ENCODE measurements at regions not wholly inside any gene's neighbourhood (a gene's known extent, or its start where the extent isn't known, plus 50 kb on each side); places are given as distances from the start of the nearest gene placed in this dataset.

DNA sequence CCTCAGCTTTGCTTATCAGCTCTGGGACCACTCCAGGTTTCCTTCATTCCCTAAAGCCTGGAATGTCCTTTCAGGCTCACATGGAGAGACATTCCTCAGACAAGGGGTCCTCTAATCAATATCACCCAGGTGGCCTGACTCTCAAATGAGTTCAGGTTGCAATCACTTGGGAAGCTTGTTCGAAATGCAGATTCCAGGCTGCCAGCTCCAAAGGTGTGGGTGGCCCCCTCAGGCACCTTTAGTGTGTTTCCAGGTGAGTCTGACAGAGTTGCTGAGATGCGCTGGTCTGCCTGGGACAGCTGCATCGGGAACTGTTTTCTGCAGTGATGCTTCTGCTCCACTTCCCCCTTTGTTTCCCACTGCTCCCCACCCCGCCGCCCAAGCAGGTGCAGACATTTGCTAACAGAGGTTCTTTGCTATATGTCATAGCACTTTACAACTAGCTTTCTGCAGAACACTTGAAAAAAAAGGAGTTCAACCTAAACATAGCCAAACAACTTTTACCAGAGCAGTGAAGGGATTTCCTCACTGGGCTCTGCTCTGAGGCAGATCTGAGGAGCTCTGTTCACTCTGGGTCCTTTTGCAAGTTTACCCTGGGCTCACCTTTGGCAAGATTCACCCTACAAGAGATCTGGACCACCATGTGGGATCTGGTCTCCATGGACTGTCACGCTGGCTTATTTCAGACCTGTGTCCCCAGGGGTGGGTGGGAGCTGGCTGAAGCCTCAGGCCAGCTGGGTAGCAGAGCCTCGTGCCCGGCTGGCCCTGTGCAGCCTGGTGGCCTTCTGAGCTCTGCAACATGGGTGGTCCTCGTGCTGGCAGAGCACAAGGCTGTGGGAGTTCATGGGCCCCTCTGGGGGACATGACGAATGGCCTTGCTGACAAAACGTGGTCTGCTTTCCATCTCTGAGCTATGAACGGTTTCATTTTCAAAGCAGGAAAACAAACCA lies 539.6 kb downstream of the CCDC171 start:
- H3K9ac ChIP-seq (ENCODE audit: low read depth in 1 of 3, low read length in 3 of 3) = no peak overlapping the region
- no peak overlapping the region for H3K4me3 ChIP-seq (ENCODE audit: low read length in 3 of 3)
- no peaks in the 10 kb centered on the region for H3K9me3 ChIP-seq (ENCODE audit: control insufficient read depth in 3 of 3, low read length in 3 of 3)
- H3K27me3 ChIP-seq (ENCODE audit: control insufficient read depth in 3 of 3, insufficient read depth in 3 of 3, low read length in 3 of 3) = no peaks in the 10 kb centered on the region
- no peak overlapping the region for H3K27ac ChIP-seq (ENCODE audit: low read depth, low read length)
- H3K36me3 ChIP-seq (ENCODE audit: control insufficient read depth in 3 of 3, insufficient read depth in 3 of 3, low read length in 3 of 3) = no peaks in the 10 kb centered on the region
- peaks cover 0 to 4% (median 3%) of the 10 kb centered on the region in 3 donors for H3K4me1 ChIP-seq (ENCODE audit: control insufficient read depth in 3 of 3, insufficient read depth in 3 of 3, low read length in 3 of 3)

DNA sequence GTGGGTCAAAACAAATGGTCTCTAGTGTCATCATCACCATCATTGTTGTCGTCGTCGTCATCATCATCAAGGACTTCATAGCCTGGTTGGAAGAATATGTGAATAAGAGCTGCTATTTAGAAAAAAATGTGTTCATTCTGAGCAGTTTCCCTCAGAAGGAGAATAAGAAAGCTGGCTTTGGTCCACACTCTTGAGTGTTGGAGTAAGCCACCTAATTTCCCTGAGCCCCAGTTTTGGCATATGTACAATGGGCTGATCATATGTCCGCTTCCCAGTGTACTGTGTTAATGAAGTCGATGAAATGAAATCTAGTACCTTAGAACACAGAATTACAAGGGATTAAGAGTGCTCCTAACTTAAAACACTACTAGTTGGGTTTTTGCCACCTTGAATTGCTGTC lies 545.5 kb downstream of the CCDC171 start:
- Histone ChIP-seq H3K27me3 (ENCODE audit: control insufficient read depth in 3 of 3, insufficient read depth in 3 of 3, low read length in 3 of 3) (no peaks in the 10 kb centered on the region), H3K4me1 (ENCODE audit: control insufficient read depth in 3 of 3, insufficient read depth in 3 of 3, low read length in 3 of 3) (peaks cover 2 to 12% (median 10%) of the 10 kb centered on the region in 3 donors), H3K27ac (ENCODE audit: low read depth, low read length) (no peak overlapping the region), H3K4me3 (ENCODE audit: low read length in 3 of 3) (no peak overlapping the region), H3K9me3 (ENCODE audit: control insufficient read depth in 3 of 3, low read length in 3 of 3) (peaks cover 0 to 2% (median 0%) of the 10 kb centered on the region in 3 donors), H3K9ac (ENCODE audit: low read depth in 1 of 3, low read length in 3 of 3) (no peak overlapping the region), H3K36me3 (ENCODE audit: control insufficient read depth in 3 of 3, insufficient read depth in 3 of 3, low read length in 3 of 3) (no peaks in the 10 kb centered on the region)

DNA sequence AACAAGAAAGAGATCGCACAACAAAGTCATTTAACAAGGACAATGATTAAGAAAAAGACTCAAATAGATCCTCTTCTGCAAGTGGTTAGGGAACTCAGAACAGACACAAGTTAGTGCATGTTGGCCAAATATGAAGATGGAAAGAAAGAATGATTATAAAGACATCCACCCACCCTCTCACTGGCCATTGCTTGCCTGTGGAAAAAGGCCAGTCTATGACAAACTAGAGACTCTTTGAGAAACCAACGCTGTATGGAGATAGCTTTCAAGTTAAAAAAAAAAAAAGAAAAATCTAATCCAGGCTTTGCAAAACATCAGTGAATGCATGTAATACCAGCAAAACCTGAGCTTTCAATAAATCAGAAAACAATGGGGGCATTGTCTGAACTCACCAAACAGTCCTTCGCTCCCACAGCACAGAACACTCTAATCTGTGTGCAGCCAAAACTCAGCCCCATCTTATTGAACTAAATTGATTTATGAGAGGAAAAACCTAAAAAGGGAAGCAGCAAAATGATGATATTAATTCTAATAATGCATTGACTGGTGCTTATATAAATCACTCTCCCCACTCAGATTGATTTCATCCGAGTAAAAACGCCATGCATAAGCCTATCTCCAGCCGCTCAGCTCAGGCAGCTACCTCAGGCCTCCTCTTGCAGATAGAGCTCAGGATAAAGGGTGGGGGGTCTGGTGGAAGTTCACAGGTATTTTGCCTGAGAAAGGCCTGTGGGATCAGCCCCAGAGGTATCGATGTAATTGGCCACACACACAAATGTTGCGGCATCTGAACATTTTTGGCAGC lies 547.1 kb downstream of the CCDC171 start:
- H3K9me3 ChIP-seq (ENCODE audit: control insufficient read depth in 3 of 3, low read length in 3 of 3) = peaks cover 0 to 2% (median 0%) of the 10 kb centered on the region in 3 donors
- no peaks in the 10 kb centered on the region for H3K36me3 ChIP-seq (ENCODE audit: control insufficient read depth in 3 of 3, insufficient read depth in 3 of 3, low read length in 3 of 3)
- H3K4me1 ChIP-seq (ENCODE audit: control insufficient read depth in 3 of 3, insufficient read depth in 3 of 3, low read length in 3 of 3) = peaks cover 2 to 12% (median 10%) of the 10 kb centered on the region in 3 donors
- no peak overlapping the region for H3K4me3 ChIP-seq (ENCODE audit: low read length in 3 of 3)
- H3K27me3 ChIP-seq (ENCODE audit: control insufficient read depth in 3 of 3, insufficient read depth in 3 of 3, low read length in 3 of 3) = no peaks in the 10 kb centered on the region
- no peak overlapping the region for H3K9ac ChIP-seq (ENCODE audit: low read depth in 1 of 3, low read length in 3 of 3)
- H3K27ac ChIP-seq (ENCODE audit: low read depth, low read length) = no peak overlapping the region

DNA sequence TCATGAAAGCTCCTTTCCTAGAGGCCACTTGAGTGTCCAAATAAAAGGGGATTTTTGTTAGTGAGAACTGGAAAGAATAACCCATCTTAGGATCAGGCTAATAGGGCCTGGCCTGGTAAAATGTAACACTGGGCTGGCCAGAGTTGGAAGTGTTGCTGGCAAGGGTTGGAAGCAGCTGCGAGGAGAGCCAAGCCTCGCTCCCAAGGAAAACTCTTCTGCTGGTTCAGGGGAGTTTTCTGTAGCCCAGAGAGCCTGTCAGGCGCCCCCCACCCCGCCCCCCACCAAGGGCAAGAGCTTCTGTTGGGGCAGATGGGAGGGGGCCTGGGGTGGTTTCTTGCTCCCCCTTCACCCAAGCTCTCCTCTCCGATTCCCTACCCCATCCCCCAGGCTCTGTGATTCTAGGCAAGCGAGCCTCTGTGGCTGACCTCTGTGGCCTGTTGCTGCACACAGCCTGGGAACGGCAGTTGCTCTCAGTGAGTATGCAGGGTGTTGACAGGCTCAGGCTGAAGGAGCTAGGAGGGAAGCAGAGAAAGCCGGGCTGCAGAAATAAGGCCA lies 547.8 kb downstream of the CCDC171 start:
- no peaks in the 10 kb centered on the region for H3K27me3 ChIP-seq (ENCODE audit: control insufficient read depth in 3 of 3, insufficient read depth in 3 of 3, low read length in 3 of 3)
- peaks cover 0 to 2% (median 0%) of the 10 kb centered on the region in 3 donors for H3K9me3 ChIP-seq (ENCODE audit: control insufficient read depth in 3 of 3, low read length in 3 of 3)
- no peak overlapping the region for H3K4me3 ChIP-seq (ENCODE audit: low read length in 3 of 3)
- H3K4me1 ChIP-seq (ENCODE audit: control insufficient read depth in 3 of 3, insufficient read depth in 3 of 3, low read length in 3 of 3) = peaks cover 2 to 12% (median 10%) of the 10 kb centered on the region in 3 donors
- no peak overlapping the region for H3K9ac ChIP-seq (ENCODE audit: low read depth in 1 of 3, low read length in 3 of 3)
- no peak overlapping the region for H3K27ac ChIP-seq (ENCODE audit: low read depth, low read length)
- no peaks in the 10 kb centered on the region for H3K36me3 ChIP-seq (ENCODE audit: control insufficient read depth in 3 of 3, insufficient read depth in 3 of 3, low read length in 3 of 3)

GRCh38 chr9:16102154-16102553 lies 549.3 kb downstream of the CCDC171 start:
- Histone ChIP-seq H3K4me1 (ENCODE audit: control insufficient read depth in 3 of 3, insufficient read depth in 3 of 3, low read length in 3 of 3) (peaks cover 2 to 12% (median 10%) of the 10 kb centered on the region in 3 donors), H3K27me3 (ENCODE audit: control insufficient read depth in 3 of 3, insufficient read depth in 3 of 3, low read length in 3 of 3) (no peaks in the 10 kb centered on the region), H3K9ac (ENCODE audit: low read depth in 1 of 3, low read length in 3 of 3) (no peak overlapping the region), H3K9me3 (ENCODE audit: control insufficient read depth in 3 of 3, low read length in 3 of 3) (peaks cover 0 to 2% (median 0%) of the 10 kb centered on the region in 3 donors), H3K36me3 (ENCODE audit: control insufficient read depth in 3 of 3, insufficient read depth in 3 of 3, low read length in 3 of 3) (no peaks in the 10 kb centered on the region), H3K4me3 (ENCODE audit: low read length in 3 of 3) (no peak overlapping the region), H3K27ac (ENCODE audit: low read depth, low read length) (no peak overlapping the region)

DNA sequence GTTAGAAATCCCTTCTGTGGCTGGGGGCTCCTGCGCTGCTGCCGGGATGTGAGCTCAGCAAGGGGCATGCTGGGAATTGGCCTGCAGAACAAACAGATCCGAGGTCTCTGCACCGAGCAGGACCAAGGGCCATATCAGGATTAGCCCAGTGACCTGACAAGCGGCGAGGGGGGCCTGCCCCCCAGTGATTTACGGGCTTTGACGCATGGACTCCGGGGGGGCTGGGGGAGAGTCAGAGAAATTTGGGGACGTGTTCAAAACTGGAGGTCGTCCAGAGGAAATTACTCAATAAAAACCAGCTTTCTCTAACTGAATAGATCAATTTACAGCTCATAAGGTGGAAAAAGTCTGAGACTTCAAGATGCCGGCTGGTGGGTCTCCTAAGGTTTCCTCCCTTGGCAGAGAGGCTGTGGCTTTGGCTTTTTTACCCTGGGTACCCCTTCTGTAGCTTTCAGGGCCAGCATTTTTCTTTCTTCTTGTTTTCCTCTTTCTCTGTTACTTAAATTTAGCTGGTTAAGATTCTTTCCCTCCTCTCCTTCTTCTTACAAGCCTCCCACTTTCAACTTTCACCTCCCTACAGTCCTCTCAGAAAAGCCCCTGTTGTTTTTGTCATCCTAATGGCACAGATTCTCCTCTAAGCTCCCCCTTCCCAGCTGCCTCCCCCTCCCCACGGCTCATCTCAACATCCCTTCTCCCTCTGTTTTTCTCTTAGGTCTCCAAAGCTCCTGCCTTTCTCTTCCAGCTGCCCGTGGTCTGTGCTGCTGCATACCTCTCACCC lies 551.0 kb downstream of the CCDC171 start:
- Histone ChIP-seq H3K9ac (ENCODE audit: low read depth in 1 of 3, low read length in 3 of 3) (no peak overlapping the region), H3K4me3 (ENCODE audit: low read length in 3 of 3) (no peak overlapping the region), H3K27ac (ENCODE audit: low read depth, low read length) (no peak overlapping the region), H3K9me3 (ENCODE audit: control insufficient read depth in 3 of 3, low read length in 3 of 3) (no peaks in the 10 kb centered on the region), H3K4me1 (ENCODE audit: control insufficient read depth in 3 of 3, insufficient read depth in 3 of 3, low read length in 3 of 3) (peaks cover 2 to 12% (median 10%) of the 10 kb centered on the region in 3 donors), H3K36me3 (ENCODE audit: control insufficient read depth in 3 of 3, insufficient read depth in 3 of 3, low read length in 3 of 3) (no peaks in the 10 kb centered on the region), H3K27me3 (ENCODE audit: control insufficient read depth in 3 of 3, insufficient read depth in 3 of 3, low read length in 3 of 3) (no peaks in the 10 kb centered on the region)

GRCh38 chr9:16105168-16106020 lies 552.6 kb downstream of the CCDC171 start:
- no peaks in the 10 kb centered on the region for H3K27me3 ChIP-seq (ENCODE audit: control insufficient read depth in 3 of 3, insufficient read depth in 3 of 3, low read length in 3 of 3)
- H3K9me3 ChIP-seq (ENCODE audit: control insufficient read depth in 3 of 3, low read length in 3 of 3) = no peaks in the 10 kb centered on the region
- no peak overlapping the region for H3K27ac ChIP-seq (ENCODE audit: low read depth, low read length)
- H3K4me3 ChIP-seq (ENCODE audit: low read length in 3 of 3) = no peak overlapping the region
- no peak overlapping the region for H3K9ac ChIP-seq (ENCODE audit: low read depth in 1 of 3, low read length in 3 of 3)
- no peaks in the 10 kb centered on the region for H3K36me3 ChIP-seq (ENCODE audit: control insufficient read depth in 3 of 3, insufficient read depth in 3 of 3, low read length in 3 of 3)
- H3K4me1 ChIP-seq (ENCODE audit: control insufficient read depth in 3 of 3, insufficient read depth in 3 of 3, low read length in 3 of 3) = peaks cover 2 to 12% (median 10%) of the 10 kb centered on the region in 3 donors

DNA sequence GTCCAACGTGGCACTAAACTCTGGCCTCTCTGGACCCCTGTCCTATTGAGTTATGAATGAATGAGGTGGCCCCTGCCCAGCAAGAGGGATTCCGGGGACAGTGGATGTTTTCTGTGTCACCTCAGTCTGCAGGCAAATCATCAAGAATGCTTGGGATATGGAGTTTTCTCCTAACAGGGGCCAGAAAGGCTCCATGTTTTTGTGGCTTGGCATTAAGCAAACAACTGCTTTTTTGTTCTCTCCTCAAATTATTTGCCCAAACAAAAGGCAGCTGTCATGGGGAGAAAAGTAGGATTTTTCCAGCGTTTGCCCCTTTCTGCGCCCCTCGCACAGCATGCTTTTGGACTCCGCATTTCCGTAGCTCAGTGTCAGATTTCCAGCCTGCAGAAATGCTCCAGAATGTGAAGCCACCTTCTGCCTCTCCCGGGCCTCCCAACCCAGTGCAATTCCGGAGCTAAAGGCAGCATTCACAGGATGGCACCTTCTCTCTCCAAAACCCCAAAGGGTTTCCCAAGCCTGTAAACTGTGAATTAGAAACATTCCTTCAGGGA lies 553.3 kb downstream of the CCDC171 start:
- H3K27me3 ChIP-seq (ENCODE audit: control insufficient read depth in 3 of 3, insufficient read depth in 3 of 3, low read length in 3 of 3) = no peaks in the 10 kb centered on the region
- H3K36me3 ChIP-seq (ENCODE audit: control insufficient read depth in 3 of 3, insufficient read depth in 3 of 3, low read length in 3 of 3) = no peaks in the 10 kb centered on the region
- H3K9ac ChIP-seq (ENCODE audit: low read depth in 1 of 3, low read length in 3 of 3) = no peak overlapping the region
- no peak overlapping the region for H3K4me3 ChIP-seq (ENCODE audit: low read length in 3 of 3)
- H3K4me1 ChIP-seq (ENCODE audit: control insufficient read depth in 3 of 3, insufficient read depth in 3 of 3, low read length in 3 of 3) = peaks cover 2 to 12% (median 8%) of the 10 kb centered on the region in 3 donors
- no peaks in the 10 kb centered on the region for H3K9me3 ChIP-seq (ENCODE audit: control insufficient read depth in 3 of 3, low read length in 3 of 3)
- H3K27ac ChIP-seq (ENCODE audit: low read depth, low read length) = no peak overlapping the region

Data from skeletal muscle tissue (tissue), 3 donors.